Tibial nerve (tissue), 3 donors: ENCODE measurements at regions not wholly inside any gene's neighbourhood (a gene's known extent, or its start where the extent isn't known, plus 50 kb on each side); places are given as distances from the start of the nearest gene placed in this dataset.

Experiments
- POLR2A ChIP-seq, 2 donors: fragments of 450-650 bp; IDR thresholded peaks; one replicate each; pipeline ENCODE4 v1.6.1; 2017; ENCODE audit warnings: antibody characterized with exemption in 2 of 2, mild to moderate bottlenecking in 2 of 2, moderate library complexity in 2 of 2
- TF ChIP-seq, protein P1 (sequence below), 5 experiments: fragments of 200-600 bp in 3 of 5; fragments of 450-650 bp in 2 of 5; sonication (generic) in 3 of 5; IDR thresholded peaks; one replicate each; pipeline ENCODE4 v1.5.1; 2016 to 2019; ENCODE audit warnings: antibody characterized with exemption in 5 of 5, mild to moderate bottlenecking in 3 of 5, moderate library complexity in 2 of 5

GRCh38 chr7:156178214-156178613 lies 366.0 kb upstream of the SHH start:
- no peak for TF ChIP-seq POLR2A (IDR thresholded peaks at IDR 0.05)
- TF ChIP-seq, protein P1, sequence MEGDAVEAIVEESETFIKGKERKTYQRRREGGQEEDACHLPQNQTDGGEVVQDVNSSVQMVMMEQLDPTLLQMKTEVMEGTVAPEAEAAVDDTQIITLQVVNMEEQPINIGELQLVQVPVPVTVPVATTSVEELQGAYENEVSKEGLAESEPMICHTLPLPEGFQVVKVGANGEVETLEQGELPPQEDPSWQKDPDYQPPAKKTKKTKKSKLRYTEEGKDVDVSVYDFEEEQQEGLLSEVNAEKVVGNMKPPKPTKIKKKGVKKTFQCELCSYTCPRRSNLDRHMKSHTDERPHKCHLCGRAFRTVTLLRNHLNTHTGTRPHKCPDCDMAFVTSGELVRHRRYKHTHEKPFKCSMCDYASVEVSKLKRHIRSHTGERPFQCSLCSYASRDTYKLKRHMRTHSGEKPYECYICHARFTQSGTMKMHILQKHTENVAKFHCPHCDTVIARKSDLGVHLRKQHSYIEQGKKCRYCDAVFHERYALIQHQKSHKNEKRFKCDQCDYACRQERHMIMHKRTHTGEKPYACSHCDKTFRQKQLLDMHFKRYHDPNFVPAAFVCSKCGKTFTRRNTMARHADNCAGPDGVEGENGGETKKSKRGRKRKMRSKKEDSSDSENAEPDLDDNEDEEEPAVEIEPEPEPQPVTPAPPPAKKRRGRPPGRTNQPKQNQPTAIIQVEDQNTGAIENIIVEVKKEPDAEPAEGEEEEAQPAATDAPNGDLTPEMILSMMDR (IDR thresholded peaks at IDR 0.05): no peak
